Epithelial cell of esophagus (primary cell): ENCODE measurements at regions not wholly inside any gene's neighbourhood (a gene's known extent, or its start where the extent isn't known, plus 50 kb on each side); places are given as distances from the start of the nearest gene placed in this dataset.

Source experiments
- DNase-seq: peaks from one replicate; pipeline ENCODE4 v3.0.0; 2010; ENCODE audit warnings: low read depth
- H3K4me3 ChIP-seq: 2 replicates; pipeline ENCODE4 v1.5.1; 2011; ENCODE audit warnings: mild to moderate bottlenecking, low read length, control low read depth
- TF ChIP-seq, protein P1 (sequence below): IDR thresholded peaks from 2 replicates; pipeline ENCODE4 v1.5.1; 2011; ENCODE audit warnings: low read depth, mild to moderate bottlenecking, low read length, control low read depth, inconsistent platforms; ENCODE audit not compliant: insufficient read depth; ENCODE audit errors: missing control alignments

DNA sequence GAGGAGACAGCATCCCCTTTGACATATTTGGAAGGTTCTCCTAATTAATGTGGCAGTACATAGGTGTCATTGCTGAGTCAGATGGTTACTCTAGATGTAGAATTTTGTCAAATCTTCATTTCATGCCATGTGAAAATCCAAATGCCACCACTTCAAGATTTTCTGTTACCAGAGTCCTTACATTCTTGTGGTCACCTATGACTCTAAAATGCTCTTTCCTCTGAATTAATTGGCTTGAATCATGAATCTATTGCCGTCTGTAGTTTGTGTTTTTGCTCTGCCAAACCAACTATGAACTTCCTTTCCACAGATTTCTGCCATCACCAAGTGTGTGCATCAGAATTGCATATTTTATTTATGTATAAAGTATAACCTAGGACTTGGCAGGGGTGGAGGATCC, 269.4 kb upstream of the ZPLD1 start:
- H3K4me3 ChIP-seq, result no peak overlapping the region
- TF ChIP-seq, protein P1, sequence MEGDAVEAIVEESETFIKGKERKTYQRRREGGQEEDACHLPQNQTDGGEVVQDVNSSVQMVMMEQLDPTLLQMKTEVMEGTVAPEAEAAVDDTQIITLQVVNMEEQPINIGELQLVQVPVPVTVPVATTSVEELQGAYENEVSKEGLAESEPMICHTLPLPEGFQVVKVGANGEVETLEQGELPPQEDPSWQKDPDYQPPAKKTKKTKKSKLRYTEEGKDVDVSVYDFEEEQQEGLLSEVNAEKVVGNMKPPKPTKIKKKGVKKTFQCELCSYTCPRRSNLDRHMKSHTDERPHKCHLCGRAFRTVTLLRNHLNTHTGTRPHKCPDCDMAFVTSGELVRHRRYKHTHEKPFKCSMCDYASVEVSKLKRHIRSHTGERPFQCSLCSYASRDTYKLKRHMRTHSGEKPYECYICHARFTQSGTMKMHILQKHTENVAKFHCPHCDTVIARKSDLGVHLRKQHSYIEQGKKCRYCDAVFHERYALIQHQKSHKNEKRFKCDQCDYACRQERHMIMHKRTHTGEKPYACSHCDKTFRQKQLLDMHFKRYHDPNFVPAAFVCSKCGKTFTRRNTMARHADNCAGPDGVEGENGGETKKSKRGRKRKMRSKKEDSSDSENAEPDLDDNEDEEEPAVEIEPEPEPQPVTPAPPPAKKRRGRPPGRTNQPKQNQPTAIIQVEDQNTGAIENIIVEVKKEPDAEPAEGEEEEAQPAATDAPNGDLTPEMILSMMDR, result no peak
- DNase-seq, result no peak

DNA sequence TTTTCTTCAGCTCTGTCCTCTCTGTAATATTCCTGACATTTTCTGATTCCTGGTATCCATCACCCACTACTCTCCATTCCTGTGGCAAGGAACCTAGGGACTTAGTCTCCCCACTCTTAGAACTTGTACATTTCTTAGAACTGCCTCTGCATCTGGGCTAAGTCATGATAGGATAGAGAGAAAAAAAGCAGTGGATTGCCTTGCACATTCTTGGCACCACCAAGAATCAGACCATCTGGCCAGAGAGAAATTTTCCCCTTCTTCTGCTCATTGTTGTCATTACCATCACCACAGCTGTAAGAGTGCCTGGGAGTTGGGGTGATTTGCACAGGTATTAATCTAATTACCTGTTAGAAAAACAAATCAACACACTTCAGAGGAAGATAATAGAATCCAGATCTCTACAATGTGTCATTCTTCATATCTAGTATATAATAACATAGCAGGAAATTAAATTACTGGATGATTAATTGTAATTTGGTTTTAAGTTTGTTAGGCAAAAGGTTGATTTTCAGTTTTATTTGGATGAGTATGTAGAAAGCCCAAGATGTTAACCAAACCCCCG, 264.8 kb upstream of the ZPLD1 start:
- H3K4me3 ChIP-seq, result no peak overlapping the region

DNA sequence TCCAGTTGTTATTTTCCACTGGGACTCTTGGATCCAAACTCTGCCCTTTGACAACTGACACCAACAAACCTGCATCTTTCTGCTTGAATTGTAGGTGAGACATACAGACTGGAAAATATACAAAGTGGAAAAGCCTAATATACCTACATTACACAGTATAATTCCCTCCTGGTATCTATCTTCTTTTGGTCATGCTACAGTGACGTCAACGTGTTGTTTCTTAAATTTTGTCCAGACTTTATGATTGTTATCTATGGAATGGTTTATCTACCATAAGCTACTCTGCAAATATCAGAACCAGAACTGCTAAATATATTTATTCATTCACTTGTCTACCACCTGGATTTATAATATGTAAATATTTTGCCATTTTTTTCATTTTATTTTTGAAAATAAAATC, 264.3 kb upstream of the ZPLD1 start:
- DNase-seq, result no peak
- H3K4me3 ChIP-seq, result no peak overlapping the region
- TF ChIP-seq, protein P1, result no peak

More for the DNA sequence above, 264.8 kb upstream of the ZPLD1 start:
- TF ChIP-seq, protein P1, result no peak
- no peak for DNase-seq

DNA sequence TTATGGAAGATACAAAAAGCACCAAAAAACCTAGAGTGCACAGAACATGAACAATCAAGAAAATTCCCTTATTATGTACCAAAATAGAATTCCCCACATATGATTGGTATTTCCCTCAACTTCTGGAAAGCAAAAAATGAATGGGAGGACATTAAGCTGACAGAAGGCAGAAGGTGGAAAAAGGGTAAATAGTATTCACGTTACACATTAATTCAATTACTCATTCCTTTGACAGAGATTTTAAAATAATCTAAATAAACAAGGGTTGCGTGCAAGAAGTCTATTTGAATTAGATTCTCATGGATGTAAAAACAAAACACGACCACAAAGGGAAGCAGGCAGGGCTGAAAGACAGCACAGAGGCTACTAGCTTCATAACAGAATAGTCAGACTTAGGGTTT, 260.5 kb upstream of the ZPLD1 start:
- DNase-seq, result peak; percentile 70
- H3K4me3 ChIP-seq, result no peak overlapping the region
- TF ChIP-seq, protein P1, result no peak

DNA sequence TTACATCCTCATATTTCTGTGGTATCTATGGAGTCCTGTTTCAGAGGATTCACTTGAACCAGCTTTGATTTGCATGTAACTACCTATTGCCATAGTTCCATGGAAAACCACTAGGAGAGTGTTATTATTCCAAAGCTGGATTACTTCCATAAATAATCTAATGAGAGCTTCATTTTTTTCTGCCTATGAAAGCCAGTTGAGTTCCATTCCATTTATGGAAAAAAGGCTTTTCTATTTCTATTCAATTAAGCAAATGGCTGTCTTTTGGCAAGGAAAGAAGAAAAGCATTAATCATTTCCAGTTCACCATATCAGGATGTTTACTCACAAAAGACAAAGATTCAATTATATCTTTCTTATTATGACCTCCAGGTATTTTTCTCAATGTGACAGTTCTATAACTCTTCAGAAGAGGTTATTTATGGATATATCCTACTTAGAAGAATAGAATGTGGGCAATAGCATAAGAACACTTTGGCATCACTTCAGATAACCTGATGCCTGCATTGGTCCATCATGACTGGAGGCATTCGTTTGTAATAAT, 259.9 kb upstream of the ZPLD1 start:
- no peak for DNase-seq
- TF ChIP-seq, protein P1, result no peak
- H3K4me3 ChIP-seq, result no peak overlapping the region

DNA sequence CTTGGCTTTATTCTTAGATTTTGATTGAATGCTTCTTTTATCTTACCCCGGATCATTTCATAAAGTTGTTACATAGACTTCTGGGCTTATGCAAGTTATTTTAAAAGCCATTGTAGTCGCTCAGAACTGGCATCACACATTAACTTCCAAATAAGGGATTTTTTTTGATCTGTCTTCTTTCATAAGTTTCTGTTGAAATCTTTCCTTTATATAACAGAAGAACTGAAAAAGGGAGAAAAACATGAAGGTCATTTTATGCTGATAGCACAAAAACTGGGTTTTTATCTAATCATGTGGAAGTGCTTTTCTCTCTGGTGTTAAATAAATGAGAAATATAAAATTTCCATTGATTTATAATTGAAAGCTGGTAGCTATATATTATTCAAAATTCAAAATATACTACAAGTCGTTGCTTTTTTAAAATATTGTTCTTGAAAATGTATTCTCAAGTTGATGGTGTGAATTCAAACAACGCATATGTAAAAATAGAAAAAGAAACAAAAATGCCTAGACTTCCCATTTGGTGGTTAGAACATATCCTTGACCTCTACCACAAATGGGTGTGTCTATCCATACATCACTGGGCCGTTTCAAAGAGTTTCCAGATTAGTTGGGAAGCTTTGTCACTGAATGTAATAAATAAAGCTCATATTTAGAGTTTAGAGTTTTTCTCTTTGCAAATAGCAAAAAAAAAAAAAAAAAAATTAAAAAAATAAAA, 258.3 kb upstream of the ZPLD1 start:
- no peak overlapping the region for H3K4me3 ChIP-seq
- TF ChIP-seq, protein P1, result no peak
- DNase-seq, result no peak

DNA sequence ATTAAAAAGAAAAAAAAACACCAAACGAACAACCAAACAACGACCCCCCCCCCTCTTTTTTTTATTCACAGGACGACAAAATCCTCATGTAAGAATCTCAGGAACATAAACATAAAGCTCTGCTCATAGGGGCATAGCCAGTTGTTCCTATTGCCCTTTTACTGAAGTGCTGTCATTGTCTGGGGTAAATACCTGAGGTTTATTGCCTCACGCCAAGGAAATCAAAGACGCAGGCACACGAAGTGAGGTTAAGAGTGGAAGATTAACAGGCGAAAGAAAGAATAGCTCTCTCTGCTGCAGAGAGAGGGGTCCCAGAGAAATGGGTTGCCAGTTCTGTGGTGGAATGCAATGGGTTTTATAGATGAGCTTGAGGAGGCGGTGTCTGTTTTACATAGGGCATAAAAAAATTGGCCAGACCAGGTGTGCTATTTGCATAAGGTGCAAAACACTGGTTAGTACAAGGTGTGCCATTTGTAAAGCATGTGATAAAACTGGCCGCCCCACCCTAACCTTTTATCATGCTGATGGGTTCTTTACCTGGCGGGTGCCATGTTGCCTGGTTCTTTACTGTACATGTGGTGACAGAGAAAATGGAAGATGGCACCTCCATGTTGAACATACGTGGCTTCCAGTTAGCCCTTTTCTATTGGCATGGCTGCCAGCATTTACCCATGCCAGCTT, 257.6 kb upstream of the ZPLD1 start:
- TF ChIP-seq, protein P1, result no peak
- no peak overlapping the region for H3K4me3 ChIP-seq
- DNase-seq, result peak; percentile 27
